ENCODE measurements at regions not wholly inside any gene's neighbourhood (a gene's known extent, or its start where the extent isn't known, plus 50 kb on each side); places are given as distances from the start of the nearest gene placed in this dataset.
A peak's percentile ranks its signal among the peaks of the same experiment; 100 is the strongest.
"Not testable (repeated sequence)": the region's sequence is repeated elsewhere in the genome, so short reads cannot be mapped to it uniquely, and the experiment has no call there.

- DNase-seq (ENCODE audit: low spot score): no peak
These were observed 81.3 kb upstream of the C16orf82 start for GRCh38 chr16:26985100-26986065.

- DNase-seq (ENCODE audit: low spot score): no peak
These were observed 79.1 kb upstream of the C16orf82 start for GRCh38 chr16:26987597-26988010.

- DNase-seq (ENCODE audit: low spot score): no peak
These were observed 78.5 kb upstream of the C16orf82 start for GRCh38 chr16:26988186-26988585.

GRCh38 chr16:26990384-26991120 lies 76.2 kb upstream of the C16orf82 start:
- DNase-seq (ENCODE audit: low spot score): not testable (repeated sequence)

GRCh38 chr16:26992666-26993349 lies 73.9 kb upstream of the C16orf82 start:
- DNase-seq (ENCODE audit: low spot score): peak; percentile 66

- DNase-seq (ENCODE audit: low spot score): no peak
These were observed 73.2 kb upstream of the C16orf82 start for GRCh38 chr16:26993511-26993910.

GRCh38 chr16:26993963-26994362 lies 72.8 kb upstream of the C16orf82 start:
- no peak for DNase-seq (ENCODE audit: low spot score)

GRCh38 chr16:26995522-26995921 lies 71.2 kb upstream of the C16orf82 start:
- DNase-seq (ENCODE audit: low spot score): no peak

- no peak for DNase-seq (ENCODE audit: low spot score)
These were observed 61.3 kb upstream of the C16orf82 start for GRCh38 chr16:27005386-27005785.
